ENCODE measurements at regions not wholly inside any gene's neighbourhood (a gene's known extent, or its start where the extent isn't known, plus 50 kb on each side); places are given as distances from the start of the nearest gene placed in this dataset.

GRCh38 chr4:16989371-16989770 lies 90.9 kb upstream of the LDB2 start:
- no peak for TF ChIP-seq CTCF (conservative IDR thresholded peaks at IDR 0.05 in 1 of 2, IDR thresholded peaks at IDR 0.05 in 1 of 2; ENCODE audit: extremely low read depth in 1 of 2, insufficient read depth in 1 of 2, low read depth in 1 of 2, low read length in 2 of 2)
- no peak for TF ChIP-seq EZH2 (IDR thresholded peaks at IDR 0.05; ENCODE audit: borderline replicate concordance, low read length)

Measured in mammary epithelial cell (primary cell).